EL (cell line): ENCODE measurements at regions not wholly inside any gene's neighbourhood (a gene's known extent, or its start where the extent isn't known, plus 50 kb on each side); places are given as distances from the start of the nearest gene placed in this dataset.
"Not testable (repeated sequence)": the region's sequence is repeated elsewhere in the genome, so short reads cannot be mapped to it uniquely, and the experiment has no call there.

Source experiments
- DNase-seq: peaks from one replicate; pipeline ENCODE4 v3.0.0-alpha.2; 2016

- DNase-seq: no peak
These were observed 58.0 kb upstream of the DAAM1 start for GRCh38 chr14:59130462-59130861.

GRCh38 chr14:59131938-59132795, 56.3 kb upstream of the DAAM1 start:
- DNase-seq: no peak

DNA sequence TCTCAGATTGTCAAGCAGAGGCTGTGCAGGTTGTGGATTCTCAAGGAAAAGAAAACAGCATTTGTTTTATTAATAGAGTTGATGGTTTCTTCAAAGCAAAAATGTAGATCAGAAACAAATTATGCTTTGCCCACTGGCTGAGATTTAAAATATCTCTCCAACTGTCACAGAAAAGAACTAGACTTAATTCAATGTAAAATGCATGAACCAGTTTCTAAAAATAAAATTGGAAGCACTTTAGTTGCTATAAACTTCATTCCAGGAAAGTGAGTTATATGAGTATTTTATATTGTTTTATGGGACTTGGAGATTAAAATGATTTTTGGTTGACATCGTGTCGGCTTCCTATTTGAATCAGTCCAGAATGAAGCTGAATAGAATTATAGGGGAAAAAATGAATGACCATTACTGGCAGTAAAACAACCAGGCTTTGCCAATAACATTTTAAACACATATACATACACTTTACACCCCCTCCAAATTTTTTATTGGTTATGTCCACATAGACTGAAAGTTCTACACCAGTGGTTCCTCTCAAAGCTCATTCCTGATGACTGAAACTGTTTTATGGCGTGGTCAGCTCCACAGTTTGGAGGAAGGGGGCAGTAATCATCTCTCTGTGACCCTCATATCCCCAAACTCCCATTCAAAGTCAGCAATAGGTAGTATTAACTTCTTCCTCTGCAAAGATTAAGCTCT, 55.5 kb upstream of the DAAM1 start:
- DNase-seq: no peak

DNA sequence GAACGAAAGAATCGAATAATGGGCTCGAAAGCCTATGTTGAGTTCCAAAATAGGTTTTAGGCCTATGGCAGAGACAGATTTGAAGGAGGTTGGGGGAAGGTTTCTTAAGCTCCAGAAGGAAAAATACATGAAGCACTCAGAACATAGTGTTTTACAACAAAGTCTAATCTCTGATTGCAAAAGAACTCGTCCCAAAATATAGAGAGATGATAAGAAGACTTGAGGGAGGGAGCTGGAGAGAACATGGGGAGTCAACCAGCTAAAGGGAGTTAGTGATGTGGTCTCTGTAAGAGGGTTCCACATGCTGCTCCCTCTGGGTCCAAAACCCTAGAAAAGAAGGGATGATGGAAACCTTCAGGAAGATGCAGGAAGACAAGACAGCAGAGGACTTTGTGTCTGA, 54.8 kb upstream of the DAAM1 start:
- no peak for DNase-seq

GRCh38 chr14:59134307-59134706, 54.2 kb upstream of the DAAM1 start:
- no peak for DNase-seq

DNA sequence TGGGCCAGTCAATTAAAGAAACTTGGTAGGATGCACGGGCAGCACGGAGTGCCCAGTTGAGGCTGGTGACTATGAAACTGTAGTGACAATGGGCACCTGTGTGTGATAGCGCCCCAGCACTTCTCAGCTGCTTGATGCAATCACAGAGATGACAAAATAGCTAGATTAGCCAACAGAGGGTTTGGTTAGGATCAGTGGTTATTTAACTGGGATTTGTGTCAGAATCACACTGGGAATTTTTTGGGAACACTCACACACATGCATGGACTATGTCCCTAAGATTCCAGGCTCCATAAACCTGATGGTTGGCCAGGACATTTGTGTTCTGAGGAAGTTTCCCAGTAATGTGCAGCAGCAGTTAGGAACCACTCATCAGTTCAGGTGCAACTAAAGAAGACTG, 51.2 kb upstream of the DAAM1 start:
- DNase-seq: no peak

- not testable (repeated sequence) for DNase-seq
These were observed 49.9 kb upstream of the DAAM1 start for GRCh38 chr14:59138576-59138975.
